Upper lobe of left lung (tissue), 6 donors: ENCODE measurements at regions not wholly inside any gene's neighbourhood (a gene's known extent, or its start where the extent isn't known, plus 50 kb on each side); places are given as distances from the start of the nearest gene placed in this dataset.

Experiments
- ATAC-seq, 2 donors: fragments of 200-7000 bp; cut with Tn5 transposase; one replicate each; pipeline ENCODE4 v1.9.1; 2022; ENCODE audit warnings: mild to moderate bottlenecking in 2 of 2, moderate library complexity in 2 of 2; ENCODE audit not compliant: low FRiP score in 2 of 2
- DNase-seq, 2 donors: peaks; one replicate each; pipeline ENCODE4 v3.0.0-alpha.2; 2019 to 2020
- H3K27ac ChIP-seq, 4 donors: fragments of 200-600 bp; sonication (generic); one replicate each; pipeline ENCODE4 v1.5.1; 2016 to 2019
- H3K27me3 ChIP-seq, 4 donors: fragments of 200-600 bp; sonication (generic); one replicate each; pipeline ENCODE4 v1.5.1; 2017 to 2019
- H3K36me3 ChIP-seq, 4 donors: fragments of 200-600 bp; sonication (generic); one replicate each; pipeline ENCODE4 v1.5.1; 2016 to 2019
- H3K4me1 ChIP-seq, 4 donors: fragments of 200-600 bp; sonication (generic); one replicate each; pipeline ENCODE4 v1.5.1; 2018 to 2019
- H3K4me3 ChIP-seq, 4 donors: fragments of 200-600 bp; sonication (generic); one replicate each; pipeline ENCODE4 v1.5.1; 2017 to 2019; ENCODE audit warnings: mild to moderate bottlenecking in 2 of 4, moderate library complexity in 1 of 4
- H3K9me3 ChIP-seq, 4 donors: fragments of 200-600 bp; sonication (generic); one replicate each; pipeline ENCODE4 v1.5.1; 2018 to 2019
- CTCF ChIP-seq, 6 experiments: fragments of 450-650 bp in 4 of 6; fragments of 200-600 bp in 2 of 6; sonication (generic) in 2 of 6; IDR thresholded peaks; one replicate each; pipeline ENCODE4 v1.5.1; 2016 to 2019; ENCODE audit warnings: antibody characterized with exemption in 6 of 6
- EP300 ChIP-seq, 4 donors: sonication (generic); formaldehyde crosslinking; IDR thresholded peaks; one replicate each; pipeline ENCODE4 v1.5.1; 2017; ENCODE audit warnings: antibody characterized with exemption in 4 of 4, control low read depth in 2 of 4
- POLR2A ChIP-seq, 4 donors: fragments of 450-650 bp; IDR thresholded peaks; one replicate each; pipeline ENCODE4 v1.5.1; 2016 to 2017; ENCODE audit warnings: antibody characterized with exemption in 4 of 4, mild to moderate bottlenecking in 2 of 4
- POLR2AphosphoS5 ChIP-seq, 2 donors: sonication (generic); formaldehyde crosslinking; IDR thresholded peaks; one replicate each; pipeline ENCODE4 v1.5.1; 2017; ENCODE audit warnings: antibody characterized with exemption in 2 of 2
- WGBS, 2 donors: methylation state at CpG; one replicate each; pipeline ENCODE4 v1.1.5; 2017 to 2018; 5-methylcytosine and 5-hydroxymethylcytosine counted together
- donor health status: DM: no; HTN: no; CAD: no; lungs with moderate emphysema.
- donor health status: DM: no; HTN: yes; CAD: no; lungs with severe emphysema.

- TF ChIP-seq POLR2A (IDR thresholded peaks at IDR 0.05) (no peak), CTCF (IDR thresholded peaks at IDR 0.05) (no peak), EP300 (IDR thresholded peaks at IDR 0.05) (no peak), POLR2AphosphoS5 (IDR thresholded peaks at IDR 0.05) (no peak)
- DNase-seq (no peak), ATAC-seq (no peak)
- H3K27me3 ChIP-seq: no peaks in the 10 kb centered on the region
- H3K27ac ChIP-seq: no peak overlapping the region
- H3K36me3 ChIP-seq: no peaks in the 10 kb centered on the region
- no peaks in the 10 kb centered on the region for H3K4me1 ChIP-seq
- no peak overlapping the region for H3K4me3 ChIP-seq
- H3K9me3 ChIP-seq: no peaks in the 10 kb centered on the region
Measured at GRCh38 chr12:93146970-93147369, 217.9 kb upstream of the EEA1 start.

- no peak overlapping the region for H3K4me3 ChIP-seq
- no peak overlapping the region for H3K27ac ChIP-seq
- H3K4me1 ChIP-seq: no peaks in the 10 kb centered on the region
- WGBS, 2 donors: 73 to 81% methylated on average over 3 of the region's 3 CpGs
- no peaks in the 10 kb centered on the region for H3K27me3 ChIP-seq
- ATAC-seq (no peak), DNase-seq (no peak)
- H3K9me3 ChIP-seq: no peaks in the 10 kb centered on the region
- TF ChIP-seq EP300 (IDR thresholded peaks at IDR 0.05): no peak
- no peak for TF ChIP-seq POLR2AphosphoS5 (IDR thresholded peaks at IDR 0.05)
- H3K36me3 ChIP-seq: no peaks in the 10 kb centered on the region
Measured at GRCh38 chr12:93148412-93148811, 219.3 kb upstream of the EEA1 start.

- H3K4me3 ChIP-seq: no peak overlapping the region
- H3K9me3 ChIP-seq: no peaks in the 10 kb centered on the region
- no peaks in the 10 kb centered on the region for H3K36me3 ChIP-seq
- H3K4me1 ChIP-seq: no peaks in the 10 kb centered on the region
- no peaks in the 10 kb centered on the region for H3K27me3 ChIP-seq
- 90 to 96% methylated on average over 2 of the region's 2 CpGs for WGBS, 2 donors
- no peak for DNase-seq
- no peak for ATAC-seq
- TF ChIP-seq POLR2AphosphoS5 (IDR thresholded peaks at IDR 0.05) (no peak), CTCF (IDR thresholded peaks at IDR 0.05) (no peak), POLR2A (IDR thresholded peaks at IDR 0.05) (no peak), EP300 (IDR thresholded peaks at IDR 0.05) (no peak)
- no peak overlapping the region for H3K27ac ChIP-seq
Measured at GRCh38 chr12:93149229-93149628, 220.1 kb upstream of the EEA1 start.

- no peaks in the 10 kb centered on the region for H3K27me3 ChIP-seq
- ATAC-seq (no peak), DNase-seq (no peak)
- H3K36me3 ChIP-seq: no peaks in the 10 kb centered on the region
- H3K9me3 ChIP-seq: no peaks in the 10 kb centered on the region
- no peak overlapping the region for H3K4me3 ChIP-seq
- no peaks in the 10 kb centered on the region for H3K4me1 ChIP-seq
- TF ChIP-seq POLR2AphosphoS5 (IDR thresholded peaks at IDR 0.05): no peak
- no peak for TF ChIP-seq CTCF (IDR thresholded peaks at IDR 0.05)
- no peak for TF ChIP-seq POLR2A (IDR thresholded peaks at IDR 0.05)
- no peak for TF ChIP-seq EP300 (IDR thresholded peaks at IDR 0.05)
- no peak overlapping the region for H3K27ac ChIP-seq
- 85% methylated on average over 5 of the region's 5 CpGs for WGBS, 2 donors
Measured at GRCh38 chr12:93151079-93151762, 222.1 kb upstream of the EEA1 start.

GRCh38 chr12:93152617-93153016 is 223.5 kb upstream of the EEA1 start:
- 90% methylated on average over 2 of the region's 2 CpGs for WGBS, 2 donors
- no peak overlapping the region for H3K27ac ChIP-seq
- H3K9me3 ChIP-seq: no peaks in the 10 kb centered on the region
- TF ChIP-seq EP300 (IDR thresholded peaks at IDR 0.05): no peak
- no peak for TF ChIP-seq POLR2AphosphoS5 (IDR thresholded peaks at IDR 0.05)
- TF ChIP-seq POLR2A (IDR thresholded peaks at IDR 0.05): no peak
- no peak for TF ChIP-seq CTCF (IDR thresholded peaks at IDR 0.05)
- DNase-seq (no peak), ATAC-seq (no peak)
- no peaks in the 10 kb centered on the region for H3K36me3 ChIP-seq
- no peak overlapping the region for H3K4me3 ChIP-seq
- H3K27me3 ChIP-seq: no peaks in the 10 kb centered on the region
- no peaks in the 10 kb centered on the region for H3K4me1 ChIP-seq
